ENCODE measurements at regions not wholly inside any gene's neighbourhood (a gene's known extent, or its start where the extent isn't known, plus 50 kb on each side); places are given as distances from the start of the nearest gene placed in this dataset.
"Not testable (repeated sequence)": the region's sequence is repeated elsewhere in the genome, so short reads cannot be mapped to it uniquely, and the experiment has no call there.

GRCh38 chr4:86482306-86483172 lies 111.6 kb upstream of the PTPN13 start:
- DNase-seq: no peak

GRCh38 chr4:86483173-86483490 lies 111.0 kb upstream of the PTPN13 start:
- no peak for DNase-seq

- no peak for DNase-seq
Measured at GRCh38 chr4:86483773-86484172, 110.3 kb upstream of the PTPN13 start.

- DNase-seq: no peak
Measured at GRCh38 chr4:86484241-86484640, 109.9 kb upstream of the PTPN13 start.

- DNase-seq: no peak
Measured at GRCh38 chr4:86487738-86488348, 106.3 kb upstream of the PTPN13 start.

- no peak for DNase-seq
Measured at GRCh38 chr4:86493460-86493859, 100.7 kb upstream of the PTPN13 start.

- no peak for DNase-seq
Measured at GRCh38 chr4:86496094-86497080, 97.7 kb upstream of the PTPN13 start.

- no peak for DNase-seq
Measured at GRCh38 chr4:86497131-86497530, 97.0 kb upstream of the PTPN13 start.

GRCh38 chr4:86497980-86498862 lies 95.9 kb upstream of the PTPN13 start:
- DNase-seq: peak; percentile 28

GRCh38 chr4:86498863-86499166 lies 95.3 kb upstream of the PTPN13 start:
- no peak for DNase-seq

GRCh38 chr4:86500527-86500926 lies 93.6 kb upstream of the PTPN13 start:
- DNase-seq: no peak

GRCh38 chr4:86502081-86502480 lies 92.0 kb upstream of the PTPN13 start:
- DNase-seq: no peak

- no peak for DNase-seq
Measured at GRCh38 chr4:86506591-86506990, 87.5 kb upstream of the PTPN13 start.

- DNase-seq: no peak
Measured at GRCh38 chr4:86508436-86508835, 85.7 kb upstream of the PTPN13 start.

- no peak for DNase-seq
Measured at GRCh38 chr4:86511590-86511989, 82.5 kb upstream of the PTPN13 start.

GRCh38 chr4:86512631-86513030 lies 81.5 kb upstream of the PTPN13 start:
- no peak for DNase-seq

GRCh38 chr4:86515963-86516362 lies 78.2 kb upstream of the PTPN13 start:
- not testable (repeated sequence) for DNase-seq

GRCh38 chr4:86521373-86521969 lies 72.6 kb upstream of the PTPN13 start:
- no peak for DNase-seq

GRCh38 chr4:86522349-86522748 lies 71.8 kb upstream of the PTPN13 start:
- no peak for DNase-seq

GRCh38 chr4:86523333-86523732 lies 70.8 kb upstream of the PTPN13 start:
- no peak for DNase-seq

GRCh38 chr4:86527713-86528112 lies 66.4 kb upstream of the PTPN13 start:
- DNase-seq: not testable (repeated sequence)

- DNase-seq: no peak
Measured at GRCh38 chr4:86529436-86529835, 64.7 kb upstream of the PTPN13 start.

Measured in NCI-H748 treated with DMSO at 0.1 percent for 48 hours (cell line).